ENCODE measurements at regions not wholly inside any gene's neighbourhood (a gene's known extent, or its start where the extent isn't known, plus 50 kb on each side); places are given as distances from the start of the nearest gene placed in this dataset.

- H3K27me3 Mint-ChIP-seq (ENCODE audit: low read depth): peaks cover 2% of the 10 kb centered on the region
- no peak overlapping the region for H3K27ac Mint-ChIP-seq (ENCODE audit: unreplicated experiment)
- H3K4me1 Mint-ChIP-seq (ENCODE audit: low read depth): no peaks in the 10 kb centered on the region
- H3K4me3 Mint-ChIP-seq (ENCODE audit: unreplicated experiment): no peak overlapping the region
- H3K36me3 Mint-ChIP-seq (ENCODE audit: low read depth): no peaks in the 10 kb centered on the region
- no peak for TF ChIP-seq CTCF (IDR thresholded peaks at IDR 0.05)
- H3K9me3 Mint-ChIP-seq (ENCODE audit: low read depth): peaks cover 17% of the 10 kb centered on the region
- no peak for DNase-seq (ENCODE audit: low spot score)
Observed at GRCh38 chrX:5724123-5724522, 504.5 kb downstream of the NLGN4X start.

GRCh38 chrX:5718651-5719050 is 510.0 kb downstream of the NLGN4X start:
- Mint-ChIP-seq H3K4me1 (ENCODE audit: low read depth) (no peaks in the 10 kb centered on the region), H3K27me3 (ENCODE audit: low read depth) (no peaks in the 10 kb centered on the region), H3K9me3 (ENCODE audit: low read depth) (peaks cover 15% of the 10 kb centered on the region), H3K27ac (ENCODE audit: unreplicated experiment) (no peak overlapping the region), H3K4me3 (ENCODE audit: unreplicated experiment) (no peak overlapping the region), H3K36me3 (ENCODE audit: low read depth) (no peaks in the 10 kb centered on the region)
- no peak for TF ChIP-seq CTCF (IDR thresholded peaks at IDR 0.05)
- no peak for DNase-seq (ENCODE audit: low spot score)

GRCh38 chrX:5716666-5717065 is 512.0 kb downstream of the NLGN4X start:
- Mint-ChIP-seq H3K9me3 (ENCODE audit: low read depth) (peaks cover 15% of the 10 kb centered on the region), H3K4me3 (ENCODE audit: unreplicated experiment) (no peak overlapping the region), H3K27me3 (ENCODE audit: low read depth) (no peaks in the 10 kb centered on the region), H3K4me1 (ENCODE audit: low read depth) (no peaks in the 10 kb centered on the region), H3K36me3 (ENCODE audit: low read depth) (no peaks in the 10 kb centered on the region), H3K27ac (ENCODE audit: unreplicated experiment) (no peak overlapping the region)
- TF ChIP-seq CTCF (IDR thresholded peaks at IDR 0.05): no peak
- no peak for DNase-seq (ENCODE audit: low spot score)

GRCh38 chrX:5708251-5708650 is 520.4 kb downstream of the NLGN4X start:
- Mint-ChIP-seq H3K4me1 (ENCODE audit: low read depth) (no peaks in the 10 kb centered on the region), H3K27me3 (ENCODE audit: low read depth) (peaks cover 1% of the 10 kb centered on the region), H3K36me3 (ENCODE audit: low read depth) (no peaks in the 10 kb centered on the region), H3K9me3 (ENCODE audit: low read depth) (peaks cover 20% of the 10 kb centered on the region), H3K4me3 (ENCODE audit: unreplicated experiment) (no peak overlapping the region), H3K27ac (ENCODE audit: unreplicated experiment) (no peak overlapping the region)
- no peak for DNase-seq (ENCODE audit: low spot score)
- TF ChIP-seq CTCF (IDR thresholded peaks at IDR 0.05): no peak

- no peaks in the 10 kb centered on the region for H3K4me1 Mint-ChIP-seq (ENCODE audit: low read depth)
Observed at GRCh38 chrX:5702890-5703289, 525.8 kb downstream of the NLGN4X start.

More at GRCh38 chrX:5702890-5703289, 525.8 kb downstream of the NLGN4X start:
- H3K27ac Mint-ChIP-seq (ENCODE audit: unreplicated experiment): no peak overlapping the region
- no peaks in the 10 kb centered on the region for H3K36me3 Mint-ChIP-seq (ENCODE audit: low read depth)
- TF ChIP-seq CTCF (IDR thresholded peaks at IDR 0.05): no peak
- H3K9me3 Mint-ChIP-seq (ENCODE audit: low read depth): peaks cover 4% of the 10 kb centered on the region
- no peak for DNase-seq (ENCODE audit: low spot score)
- H3K4me3 Mint-ChIP-seq (ENCODE audit: unreplicated experiment): no peak overlapping the region
- H3K27me3 Mint-ChIP-seq (ENCODE audit: low read depth): peaks cover 1% of the 10 kb centered on the region
